ENCODE measurements at regions not wholly inside any gene's neighbourhood (a gene's known extent, or its start where the extent isn't known, plus 50 kb on each side); places are given as distances from the start of the nearest gene placed in this dataset.

GRCh38 chr6:67639161-67639560 lies 995.9 kb upstream of the ADGRB3 start:
- DNase-seq: no peak
- Mint-ChIP-seq H3K4me3 (no peak overlapping the region), H3K4me1 (no peaks in the 10 kb centered on the region)

GRCh38 chr6:67634199-67634598 lies 1000.9 kb upstream of the ADGRB3 start:
- no peak overlapping the region for H3K27ac Mint-ChIP-seq
- POLR2A ChIA-PET: no interaction called here
- CTCF ChIA-PET: no interaction called here

More at GRCh38 chr6:67639161-67639560, 995.9 kb upstream of the ADGRB3 start:
- Mint-ChIP-seq H3K27me3 (no peaks in the 10 kb centered on the region), H3K36me3 (ENCODE audit: low read depth) (no peaks in the 10 kb centered on the region), H3K27ac (no peak overlapping the region), H3K9me3 (peaks cover 2% of the 10 kb centered on the region)
- ChIA-PET POLR2A (no interaction called here), CTCF (no interaction called here)

GRCh38 chr6:67633058-67633457 lies 1002.0 kb upstream of the ADGRB3 start:
- no peaks in the 10 kb centered on the region for H3K4me1 Mint-ChIP-seq
- H3K27ac Mint-ChIP-seq: no peak overlapping the region
- H3K9me3 Mint-ChIP-seq: peaks cover 4% of the 10 kb centered on the region
- H3K4me3 Mint-ChIP-seq: no peak overlapping the region
- POLR2A ChIA-PET: no interaction called here
- DNase-seq: no peak
- no peaks in the 10 kb centered on the region for H3K27me3 Mint-ChIP-seq
- no peaks in the 10 kb centered on the region for H3K36me3 Mint-ChIP-seq (ENCODE audit: low read depth)
- CTCF ChIA-PET: no interaction called here

More at GRCh38 chr6:67634199-67634598, 1000.9 kb upstream of the ADGRB3 start:
- Mint-ChIP-seq H3K4me3 (no peak overlapping the region), H3K4me1 (no peaks in the 10 kb centered on the region), H3K9me3 (peaks cover 2% of the 10 kb centered on the region), H3K27me3 (no peaks in the 10 kb centered on the region), H3K36me3 (ENCODE audit: low read depth) (no peaks in the 10 kb centered on the region)
- no peak for DNase-seq

- ChIA-PET CTCF (no interaction called here), POLR2A (no interaction called here)
- H3K4me3 Mint-ChIP-seq: no peak overlapping the region
- no peak overlapping the region for H3K27ac Mint-ChIP-seq
- peaks cover 2% of the 10 kb centered on the region for H3K9me3 Mint-ChIP-seq
- H3K4me1 Mint-ChIP-seq: no peaks in the 10 kb centered on the region
- no peaks in the 10 kb centered on the region for H3K36me3 Mint-ChIP-seq (ENCODE audit: low read depth)
- DNase-seq: no peak
- no peaks in the 10 kb centered on the region for H3K27me3 Mint-ChIP-seq
Observed at GRCh38 chr6:67630146-67630545, 1004.9 kb upstream of the ADGRB3 start.

GRCh38 chr6:67629258-67629657 lies 1005.8 kb upstream of the ADGRB3 start:
- Mint-ChIP-seq H3K27ac (no peak overlapping the region), H3K27me3 (no peaks in the 10 kb centered on the region), H3K4me1 (no peaks in the 10 kb centered on the region), H3K4me3 (no peak overlapping the region), H3K9me3 (peaks cover 2% of the 10 kb centered on the region), H3K36me3 (ENCODE audit: low read depth) (no peaks in the 10 kb centered on the region)
- DNase-seq: no peak
- ChIA-PET POLR2A (no interaction called here), CTCF (no interaction called here)

GRCh38 chr6:67615796-67616195 lies 1019.3 kb upstream of the ADGRB3 start:
- no peaks in the 10 kb centered on the region for H3K9me3 Mint-ChIP-seq
- no peak overlapping the region for H3K27ac Mint-ChIP-seq
- POLR2A ChIA-PET: no interaction called here
- no peaks in the 10 kb centered on the region for H3K27me3 Mint-ChIP-seq
- H3K4me1 Mint-ChIP-seq: no peaks in the 10 kb centered on the region
- H3K36me3 Mint-ChIP-seq (ENCODE audit: low read depth): no peaks in the 10 kb centered on the region
- no peak for DNase-seq
- no peak overlapping the region for H3K4me3 Mint-ChIP-seq
- CTCF ChIA-PET: no interaction called here

- Mint-ChIP-seq H3K27me3 (no peaks in the 10 kb centered on the region), H3K36me3 (ENCODE audit: low read depth) (no peaks in the 10 kb centered on the region), H3K9me3 (peaks cover 3% of the 10 kb centered on the region), H3K4me1 (no peaks in the 10 kb centered on the region), H3K27ac (no peak overlapping the region), H3K4me3 (no peak overlapping the region)
- ChIA-PET CTCF (no interaction called here), POLR2A (no interaction called here)
- no peak for DNase-seq
Observed at GRCh38 chr6:67608099-67608749, 1026.9 kb upstream of the ADGRB3 start.

- CTCF ChIA-PET: no interaction called here
- no peak overlapping the region for H3K27ac Mint-ChIP-seq
- no peaks in the 10 kb centered on the region for H3K4me1 Mint-ChIP-seq
- no peak overlapping the region for H3K4me3 Mint-ChIP-seq
- POLR2A ChIA-PET: no interaction called here
- H3K36me3 Mint-ChIP-seq (ENCODE audit: low read depth): no peaks in the 10 kb centered on the region
- no peak for DNase-seq
- H3K9me3 Mint-ChIP-seq: peaks cover 3% of the 10 kb centered on the region
- H3K27me3 Mint-ChIP-seq: no peaks in the 10 kb centered on the region
Observed at GRCh38 chr6:67606906-67607828, 1027.9 kb upstream of the ADGRB3 start.

- Mint-ChIP-seq H3K4me3 (no peak overlapping the region), H3K4me1 (no peaks in the 10 kb centered on the region), H3K27ac (no peak overlapping the region), H3K9me3 (peaks cover 4% of the 10 kb centered on the region), H3K36me3 (ENCODE audit: low read depth) (no peaks in the 10 kb centered on the region), H3K27me3 (no peaks in the 10 kb centered on the region)
- CTCF ChIA-PET: no interaction called here
- DNase-seq: no peak
- POLR2A ChIA-PET: no interaction called here
Observed at GRCh38 chr6:67594366-67594765, 1040.7 kb upstream of the ADGRB3 start.

- CTCF ChIA-PET: no interaction called here
- Mint-ChIP-seq H3K9me3 (peaks cover 4% of the 10 kb centered on the region), H3K27me3 (no peaks in the 10 kb centered on the region), H3K36me3 (ENCODE audit: low read depth) (no peaks in the 10 kb centered on the region), H3K4me1 (no peaks in the 10 kb centered on the region), H3K4me3 (no peak overlapping the region), H3K27ac (no peak overlapping the region)
- no peak for DNase-seq
- POLR2A ChIA-PET: no interaction called here
Observed at GRCh38 chr6:67593247-67593646, 1041.8 kb upstream of the ADGRB3 start.

- POLR2A ChIA-PET: no interaction called here
- Mint-ChIP-seq H3K27me3 (no peaks in the 10 kb centered on the region), H3K27ac (no peak overlapping the region), H3K4me3 (no peak overlapping the region), H3K36me3 (ENCODE audit: low read depth) (no peaks in the 10 kb centered on the region), H3K4me1 (no peaks in the 10 kb centered on the region), H3K9me3 (peaks cover 6% of the 10 kb centered on the region)
- no peak for DNase-seq
- CTCF ChIA-PET: no interaction called here
Observed at GRCh38 chr6:67591910-67592309, 1043.2 kb upstream of the ADGRB3 start.

GRCh38 chr6:67567842-67568241 lies 1067.2 kb upstream of the ADGRB3 start:
- H3K36me3 Mint-ChIP-seq (ENCODE audit: low read depth): no peaks in the 10 kb centered on the region
- CTCF ChIA-PET: no interaction called here

GRCh38 chr6:67563671-67564070 lies 1071.4 kb upstream of the ADGRB3 start:
- Mint-ChIP-seq H3K27me3 (no peaks in the 10 kb centered on the region), H3K9me3 (no peaks in the 10 kb centered on the region), H3K4me1 (no peaks in the 10 kb centered on the region), H3K4me3 (no peak overlapping the region), H3K36me3 (ENCODE audit: low read depth) (no peaks in the 10 kb centered on the region), H3K27ac (no peak overlapping the region)
- POLR2A ChIA-PET: no interaction called here
- no peak for DNase-seq
- CTCF ChIA-PET: interaction anchor here (0.6 kb wide), 1 partner anchor 165 kb away, joined by 5 read pairs; no protein-coding TSS in a partner anchor

More at GRCh38 chr6:67567842-67568241, 1067.2 kb upstream of the ADGRB3 start:
- peaks cover 3% of the 10 kb centered on the region for H3K9me3 Mint-ChIP-seq
- H3K27me3 Mint-ChIP-seq: no peaks in the 10 kb centered on the region
- H3K4me3 Mint-ChIP-seq: no peak overlapping the region
- H3K27ac Mint-ChIP-seq: no peak overlapping the region
- POLR2A ChIA-PET: no interaction called here
- DNase-seq: no peak
- no peaks in the 10 kb centered on the region for H3K4me1 Mint-ChIP-seq

GRCh38 chr6:67560068-67560467 lies 1075.0 kb upstream of the ADGRB3 start:
- Mint-ChIP-seq H3K27me3 (no peaks in the 10 kb centered on the region), H3K36me3 (ENCODE audit: low read depth) (no peaks in the 10 kb centered on the region), H3K27ac (no peak overlapping the region), H3K4me1 (no peaks in the 10 kb centered on the region), H3K9me3 (peaks cover 5% of the 10 kb centered on the region), H3K4me3 (no peak overlapping the region)
- CTCF ChIA-PET: no interaction called here
- POLR2A ChIA-PET: no interaction called here
- no peak for DNase-seq
